ENCODE measurements at regions not wholly inside any gene's neighbourhood (a gene's known extent, or its start where the extent isn't known, plus 50 kb on each side); places are given as distances from the start of the nearest gene placed in this dataset.
"Not testable (repeated sequence)": the region's sequence is repeated elsewhere in the genome, so short reads cannot be mapped to it uniquely, and the experiment has no call there.

GRCh38 chr1:199550199-199551065 is 477.1 kb upstream of the NR5A2 start:
- peak; percentile 34 for DNase-seq

DNA sequence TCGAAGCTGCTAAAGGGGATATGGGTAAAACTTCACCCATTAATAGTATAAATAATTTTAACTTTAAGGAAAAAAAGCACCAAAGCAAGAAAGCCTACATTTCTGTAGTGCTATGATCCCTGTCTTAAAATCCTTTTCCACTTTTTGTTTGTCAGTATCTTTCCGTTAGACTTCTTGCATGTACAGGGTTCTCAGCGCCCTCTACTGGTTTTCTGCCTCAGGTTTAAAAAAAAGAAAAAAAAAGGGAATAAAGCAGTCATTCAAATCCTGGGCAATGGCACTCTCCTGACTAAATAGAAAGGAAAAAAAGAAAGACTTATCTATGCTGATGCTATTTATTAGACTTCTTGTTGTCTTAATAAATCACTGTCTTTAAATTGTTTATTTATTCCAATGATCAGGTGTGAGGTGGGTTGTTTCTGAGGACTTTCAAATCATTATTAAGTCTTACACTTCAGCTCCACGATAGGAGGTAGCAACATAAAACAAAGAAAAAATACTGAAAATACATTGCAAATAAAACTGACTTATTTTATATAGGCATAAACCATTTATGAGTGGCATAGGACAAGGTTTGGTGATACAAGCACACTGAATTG is 475.4 kb upstream of the NR5A2 start:
- peak; percentile 74 for DNase-seq

- DNase-seq, result no peak
Observed at GRCh38 chr1:199553104-199553503, 474.4 kb upstream of the NR5A2 start.

GRCh38 chr1:199561334-199561733 is 466.2 kb upstream of the NR5A2 start:
- DNase-seq, result no peak

- no peak for DNase-seq
Observed at GRCh38 chr1:199573047-199573446, 454.5 kb upstream of the NR5A2 start.

- DNase-seq, result peak; percentile 5
Observed at GRCh38 chr1:199574950-199575349, 452.6 kb upstream of the NR5A2 start.

DNA sequence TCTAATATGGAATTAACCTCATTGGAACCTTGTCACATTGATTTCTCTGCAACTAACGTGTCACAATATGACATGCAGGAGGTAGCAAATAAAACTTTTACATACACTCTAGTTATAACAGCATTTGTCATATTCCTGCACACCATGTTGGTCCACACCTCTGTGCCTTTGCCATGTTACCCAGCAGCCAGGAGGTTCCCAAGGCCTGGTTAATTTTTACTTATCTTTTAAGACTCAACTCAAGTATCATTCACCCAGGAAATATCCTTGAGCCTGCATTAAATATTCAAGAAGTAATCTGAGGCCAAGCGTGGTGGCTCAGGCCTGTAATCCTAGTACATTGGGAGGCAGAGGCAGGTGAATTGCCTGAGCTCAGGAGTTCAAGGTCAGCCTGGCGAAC is 447.2 kb upstream of the NR5A2 start:
- no peak for DNase-seq

GRCh38 chr1:199585392-199585791 is 442.1 kb upstream of the NR5A2 start:
- DNase-seq, result no peak

DNA sequence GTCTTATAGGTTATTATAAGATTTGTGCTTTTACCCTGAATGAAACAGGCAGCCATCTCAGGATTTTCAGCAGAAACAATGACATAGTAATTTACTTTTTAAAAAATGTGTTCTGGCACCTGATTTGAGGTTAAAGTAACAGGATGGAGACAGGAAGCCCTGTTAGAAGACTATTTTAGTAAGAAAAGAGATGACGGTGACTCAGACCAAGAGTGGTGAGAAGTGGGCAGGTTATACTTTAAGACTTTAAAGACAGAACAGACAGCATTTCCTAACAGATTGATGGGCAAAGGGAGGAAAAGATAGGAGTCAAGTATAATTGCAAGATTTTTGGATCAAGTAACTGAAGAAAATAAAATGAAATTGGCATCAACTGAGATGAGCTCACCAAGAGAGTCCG is 436.8 kb upstream of the NR5A2 start:
- no peak for DNase-seq

- DNase-seq, result no peak
Observed at GRCh38 chr1:199591468-199591867, 436.0 kb upstream of the NR5A2 start.

GRCh38 chr1:199593475-199593874 is 434.0 kb upstream of the NR5A2 start:
- no peak for DNase-seq

DNA sequence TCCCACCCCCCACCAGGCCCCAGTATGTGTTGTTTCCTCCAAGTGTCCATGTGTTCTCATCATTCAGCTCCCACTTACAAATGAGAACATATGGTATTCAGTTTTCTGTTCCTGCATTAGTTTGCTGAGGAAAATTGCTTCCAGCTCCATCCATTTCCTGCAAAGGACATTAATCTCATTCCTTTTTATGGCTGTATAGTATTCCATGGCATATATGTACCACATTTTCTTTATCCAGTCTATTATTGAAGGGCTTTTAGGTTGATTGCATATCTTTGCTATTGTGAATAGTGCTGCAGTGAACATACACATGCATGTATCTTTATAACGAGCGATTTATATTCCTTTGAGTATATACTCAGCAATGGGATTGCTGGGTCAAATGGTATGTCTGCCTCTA is 431.1 kb upstream of the NR5A2 start:
- DNase-seq, result not testable (repeated sequence)

- DNase-seq, result no peak
Observed at GRCh38 chr1:199597152-199597551, 430.4 kb upstream of the NR5A2 start.

DNA sequence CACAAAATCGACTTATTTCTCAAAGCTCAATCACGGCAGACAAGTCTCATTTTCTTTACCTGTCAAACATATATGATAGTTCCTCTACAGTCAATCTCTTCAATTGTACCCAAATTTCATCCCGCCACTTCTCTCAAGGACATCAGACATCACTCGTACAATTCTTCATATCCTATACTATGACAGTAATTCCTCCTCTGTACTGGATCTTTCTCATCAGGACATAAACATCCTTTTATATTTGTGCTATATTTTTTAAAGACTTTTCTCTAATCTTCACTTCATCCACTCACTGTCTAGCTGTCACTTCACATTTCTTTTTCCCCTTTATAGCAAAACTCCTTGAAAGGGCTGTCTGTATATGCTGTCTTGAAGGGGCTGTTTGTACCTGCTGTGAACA is 419.1 kb upstream of the NR5A2 start:
- no peak for DNase-seq

- peak; percentile 31 for DNase-seq
Observed at GRCh38 chr1:199612976-199613774, 414.3 kb upstream of the NR5A2 start.

DNA sequence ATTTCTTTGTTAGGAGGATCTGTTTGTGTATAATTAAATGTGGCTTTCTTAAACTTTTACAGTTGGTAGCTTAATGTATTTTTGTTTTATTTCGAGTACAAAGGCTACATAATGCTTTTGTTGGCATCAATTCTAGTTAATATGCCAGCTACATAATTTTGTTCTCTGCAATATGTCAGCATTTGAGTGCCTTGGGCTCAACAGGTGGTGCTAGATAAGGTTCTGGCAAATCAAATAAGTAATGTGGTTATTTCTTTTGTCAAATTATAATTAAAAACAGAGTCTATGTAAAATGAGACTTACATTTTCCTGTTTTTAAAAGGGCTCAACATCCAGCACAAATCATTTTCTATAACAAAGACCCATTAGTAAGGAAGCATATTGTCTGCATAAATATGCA is 410.6 kb upstream of the NR5A2 start:
- no peak for DNase-seq

DNA sequence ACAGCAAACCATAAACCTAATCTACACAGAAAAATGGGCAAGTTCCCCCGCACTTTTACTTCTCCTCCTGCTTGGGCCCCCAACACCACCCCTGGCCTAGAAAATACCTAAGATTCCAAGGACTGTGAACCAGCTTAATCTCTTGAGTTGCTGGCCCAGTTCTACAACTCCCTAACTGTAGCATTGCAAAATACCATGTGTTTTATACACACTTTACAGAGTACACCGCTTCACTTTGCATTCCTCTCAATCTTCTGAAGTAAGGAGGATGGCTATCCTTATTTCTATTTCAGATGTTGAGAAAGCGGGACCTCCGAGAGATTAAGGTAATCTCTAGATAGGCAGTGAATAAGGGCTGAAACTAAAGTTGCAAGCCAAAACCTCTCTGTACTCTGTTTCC is 408.3 kb upstream of the NR5A2 start:
- DNase-seq, result no peak

DNA sequence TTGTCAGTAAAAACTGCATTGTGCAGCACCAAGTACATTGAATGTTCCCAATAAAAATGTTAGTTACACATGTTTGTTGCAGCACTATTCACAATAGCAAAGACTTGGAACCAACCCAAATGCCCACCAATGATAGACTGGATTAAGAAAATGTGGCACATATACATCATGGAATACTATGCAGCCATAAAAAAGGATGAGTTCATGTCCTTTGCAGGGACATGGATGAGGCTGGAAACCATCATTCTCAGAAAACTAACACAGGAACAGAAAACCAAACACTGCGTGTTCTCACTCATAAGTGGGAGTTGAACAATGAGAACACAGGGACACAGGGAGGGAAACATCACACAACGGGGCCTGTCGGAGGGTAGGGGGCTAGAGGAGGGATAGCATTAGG is 401.3 kb upstream of the NR5A2 start:
- not testable (repeated sequence) for DNase-seq

DNA sequence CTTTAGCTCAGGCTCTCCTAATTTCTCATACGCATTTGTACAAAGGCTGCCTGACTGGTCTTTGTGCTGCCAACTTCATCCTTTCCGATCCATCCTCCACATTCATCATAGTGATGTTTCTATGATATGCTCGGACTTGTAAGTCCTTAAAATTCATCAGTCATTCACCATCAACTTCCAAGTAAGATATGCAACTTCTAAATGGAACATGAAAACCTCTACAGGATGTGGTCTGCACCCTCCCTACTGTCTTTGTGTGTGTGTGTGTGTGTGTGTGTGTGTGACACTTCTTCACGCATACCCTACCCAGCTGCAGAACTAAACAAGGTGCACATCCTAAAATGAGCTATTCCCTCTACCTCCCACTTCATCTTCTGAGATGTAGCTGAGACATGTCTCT is 397.9 kb upstream of the NR5A2 start:
- no peak for DNase-seq

DNA sequence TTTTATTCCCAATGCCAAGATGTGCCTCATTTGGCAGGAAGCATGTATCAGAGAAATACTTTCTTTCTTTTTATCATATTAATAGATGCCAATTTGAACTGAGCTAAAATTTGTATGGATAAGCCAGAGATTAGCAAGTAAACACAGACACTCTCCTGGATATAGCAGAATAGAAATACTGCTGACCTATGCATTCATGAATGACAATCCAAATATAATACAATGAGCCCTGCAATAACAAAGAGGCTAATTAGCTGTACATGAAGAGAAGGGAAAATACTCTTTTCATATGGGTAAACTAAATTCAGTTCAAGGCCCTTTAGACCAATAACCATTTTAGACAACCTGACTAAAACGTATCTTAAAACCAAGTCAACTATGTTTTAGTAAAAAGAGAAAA is 388.1 kb upstream of the NR5A2 start:
- DNase-seq, result no peak

DNA sequence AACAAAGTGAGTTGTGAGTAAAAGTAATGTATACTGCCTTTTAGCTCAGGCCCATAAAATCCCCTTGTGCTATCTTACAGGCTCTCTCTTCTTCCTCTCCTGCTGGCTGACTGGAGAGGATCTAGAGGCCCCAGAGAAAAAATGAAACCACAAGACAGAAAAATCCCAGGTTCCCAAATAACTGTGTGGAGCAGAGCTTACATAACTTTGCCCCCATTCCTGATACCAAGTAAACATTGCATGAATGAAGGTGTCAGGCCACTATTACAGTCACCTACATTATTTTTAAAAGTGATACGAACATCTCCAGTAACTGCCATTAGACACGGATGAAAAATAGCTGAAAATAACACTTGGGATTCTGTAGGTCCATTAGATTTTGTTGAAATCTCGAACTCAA is 386.0 kb upstream of the NR5A2 start:
- DNase-seq, result no peak

DNA sequence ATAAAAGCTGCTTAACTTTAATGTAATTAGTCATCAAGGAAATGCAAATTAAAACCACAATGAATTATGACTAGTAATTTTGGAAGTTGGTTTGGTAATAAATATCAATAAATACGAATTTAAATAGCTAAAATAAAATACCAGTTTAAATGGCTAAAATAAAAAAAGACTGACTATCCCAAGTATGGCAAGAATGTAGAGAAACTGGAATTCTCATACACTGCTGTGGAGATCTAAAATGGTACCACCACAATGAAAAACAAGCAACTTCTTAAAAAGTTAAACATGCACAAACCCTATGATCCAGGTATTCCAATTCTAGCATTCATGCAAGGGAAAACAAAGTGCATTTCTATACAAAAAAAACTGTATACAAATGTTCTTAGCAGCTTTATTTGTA is 382.6 kb upstream of the NR5A2 start:
- DNase-seq, result no peak

- DNase-seq, result no peak
Observed at GRCh38 chr1:199646761-199647160, 380.7 kb upstream of the NR5A2 start.

DNA sequence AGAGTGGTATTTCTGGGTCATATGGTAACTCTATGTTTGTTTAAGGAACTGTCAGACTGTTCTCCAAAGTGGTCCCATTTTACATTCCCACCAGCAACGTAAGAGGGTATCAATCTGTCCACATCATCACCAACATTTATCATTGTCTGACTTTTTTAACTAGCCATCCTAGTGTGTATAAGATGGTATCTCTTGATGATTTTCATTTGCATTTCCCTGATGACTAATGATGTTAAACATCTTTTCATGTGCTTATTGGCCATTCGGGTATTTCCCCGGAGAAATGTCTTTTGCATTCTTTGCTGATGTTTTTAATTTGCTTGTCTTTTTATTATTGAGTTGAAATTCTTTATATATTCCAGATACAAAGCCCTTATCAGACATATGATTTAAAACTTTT is 370.1 kb upstream of the NR5A2 start:
- peak; percentile 12 for DNase-seq

Data from fibroblast of skin of scalp (primary cell).